ENCODE measurements at regions not wholly inside any gene's neighbourhood (a gene's known extent, or its start where the extent isn't known, plus 50 kb on each side); places are given as distances from the start of the nearest gene placed in this dataset.
"Not testable (repeated sequence)": the region's sequence is repeated elsewhere in the genome, so short reads cannot be mapped to it uniquely, and the experiment has no call there.

DNA sequence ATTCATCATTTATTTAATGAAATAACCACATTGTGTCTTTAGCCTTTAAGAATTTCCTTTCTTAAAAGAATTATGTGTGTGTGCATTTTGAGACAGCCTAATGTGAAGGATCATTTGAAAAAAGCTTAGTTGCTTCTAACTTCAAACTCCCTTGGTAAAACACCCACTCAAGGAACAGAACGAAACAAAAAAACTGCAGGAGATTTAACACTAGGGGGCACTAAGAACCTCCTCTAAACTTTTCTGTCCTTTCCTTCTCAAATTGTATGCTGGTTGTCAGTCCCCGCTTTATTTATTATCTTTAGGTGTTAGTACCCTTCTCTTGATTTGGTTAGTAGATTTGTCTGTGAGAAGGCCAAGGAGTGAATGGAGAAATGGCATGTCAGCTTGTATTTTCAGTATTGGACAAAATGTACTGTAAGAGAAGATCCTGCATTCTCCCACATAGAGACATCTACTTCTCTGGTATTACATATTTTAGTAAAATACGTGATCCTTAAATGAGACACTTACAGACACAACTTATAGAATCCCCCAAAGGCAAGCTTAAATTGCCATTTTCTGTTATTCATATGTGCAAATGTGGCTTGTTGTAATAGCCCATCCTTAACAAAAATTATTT, 229.7 kb downstream of the MRPS30 start:
- DNase-seq (ENCODE audit: insufficient read length, low spot score) (peak; percentile 10), FAIRE-seq (no peak)

- DNase-seq (ENCODE audit: insufficient read length, low spot score), result no peak
- no peak for FAIRE-seq
Observed at GRCh38 chr5:45042283-45042682, 233.5 kb downstream of the MRPS30 start.

- DNase-seq (ENCODE audit: insufficient read length, low spot score), result no peak
- FAIRE-seq, result no peak
Observed at GRCh38 chr5:45057564-45057963, 248.8 kb downstream of the MRPS30 start.

DNA sequence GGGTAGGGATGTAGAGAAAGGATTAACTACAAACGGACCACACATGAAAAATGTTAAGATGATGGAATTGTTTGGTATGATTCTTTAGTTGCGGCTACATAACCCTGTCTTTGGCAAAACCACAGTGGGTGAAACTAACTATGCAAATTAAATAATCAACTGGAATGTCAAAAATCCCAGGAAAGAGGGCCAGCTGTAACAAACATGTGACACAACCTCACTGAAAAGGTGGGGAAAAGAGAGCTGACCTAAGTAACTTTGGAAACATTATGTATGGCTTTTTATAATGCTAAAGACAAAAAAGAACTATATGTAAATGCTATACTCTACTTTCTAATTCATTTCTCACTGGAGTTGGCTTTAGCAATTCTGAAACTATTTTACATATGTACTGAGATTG, 252.0 kb downstream of the MRPS30 start:
- DNase-seq (ENCODE audit: insufficient read length, low spot score) (no peak), FAIRE-seq (no peak)

DNA sequence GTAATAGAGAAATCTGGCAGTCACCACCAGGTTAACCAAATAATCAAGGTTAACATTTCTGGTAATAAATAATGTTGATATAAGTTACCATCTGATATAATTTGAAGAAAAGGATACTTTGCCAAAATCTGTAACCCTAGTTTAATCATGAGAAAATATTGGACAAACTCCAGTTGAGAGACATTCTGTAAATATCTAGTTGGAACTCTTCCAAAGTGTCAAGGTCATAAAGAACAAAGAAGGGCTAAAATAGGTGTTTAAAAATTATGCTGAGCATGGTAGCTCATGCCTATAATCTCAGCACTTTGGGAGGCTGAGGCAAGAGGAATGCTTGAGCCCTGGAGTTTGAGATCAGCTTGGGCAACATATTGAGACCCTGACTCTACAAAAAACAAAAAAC, 253.3 kb downstream of the MRPS30 start:
- no peak for FAIRE-seq
- no peak for DNase-seq (ENCODE audit: insufficient read length, low spot score)

DNA sequence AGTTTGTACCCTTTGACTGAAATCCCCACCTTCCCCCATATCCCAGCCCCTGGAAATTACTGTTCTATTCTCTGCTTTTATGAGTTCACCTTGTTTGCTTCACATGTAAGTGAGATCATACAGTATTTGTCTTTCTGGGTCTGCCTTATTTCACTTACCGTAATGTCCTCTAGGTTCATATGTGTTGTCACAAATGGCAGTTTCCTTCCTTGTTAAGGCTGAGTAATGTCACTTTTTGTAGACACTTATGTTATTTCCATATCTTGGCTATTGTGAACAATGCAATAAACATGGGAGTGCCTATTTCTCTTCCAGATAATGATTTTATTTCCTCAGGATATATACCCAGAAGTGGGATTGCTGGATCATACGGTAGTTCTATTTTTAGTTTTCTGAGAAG, 272.3 kb downstream of the MRPS30 start:
- peak; percentile 48 for FAIRE-seq
- DNase-seq (ENCODE audit: insufficient read length, low spot score), result no peak

DNA sequence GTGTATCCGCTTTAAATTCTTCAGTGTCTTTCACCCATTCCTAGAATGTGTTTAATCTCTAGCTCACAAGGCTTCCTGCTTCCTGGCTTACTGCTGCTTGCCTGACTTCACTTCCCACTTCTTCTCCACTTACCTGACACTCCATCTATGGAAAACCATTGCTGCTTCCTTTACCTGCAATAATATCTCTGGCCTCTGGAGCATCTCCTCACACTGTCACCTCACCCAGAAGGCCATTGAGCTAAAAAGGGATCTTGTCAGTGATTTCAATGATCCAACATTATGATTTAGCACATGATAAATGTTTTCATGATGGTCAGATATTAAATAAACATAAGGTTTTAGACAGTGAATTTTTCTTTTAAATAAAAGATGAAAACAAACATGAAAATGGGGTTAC, 281.1 kb downstream of the MRPS30 start:
- FAIRE-seq (no peak), DNase-seq (ENCODE audit: insufficient read length, low spot score) (no peak)

DNA sequence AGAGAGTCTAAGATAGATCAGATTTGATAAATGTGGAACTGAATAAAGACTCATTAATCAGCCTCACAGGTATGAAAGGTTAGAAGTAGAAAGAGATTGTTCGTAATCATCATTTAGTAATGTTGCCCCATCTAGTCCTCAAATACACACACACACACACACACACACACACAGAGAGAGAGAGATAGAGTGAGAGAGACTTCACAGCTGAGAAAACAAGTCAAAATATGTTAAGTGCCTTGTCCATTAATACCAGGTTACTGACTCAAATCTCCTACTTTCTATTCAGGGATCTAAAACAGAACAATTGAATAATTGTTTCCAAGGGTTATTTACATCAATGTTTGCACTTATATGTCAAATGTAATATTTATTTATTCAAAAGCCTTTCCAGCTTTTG, 284.6 kb downstream of the MRPS30 start:
- FAIRE-seq, result no peak
- no peak for DNase-seq (ENCODE audit: insufficient read length, low spot score)

DNA sequence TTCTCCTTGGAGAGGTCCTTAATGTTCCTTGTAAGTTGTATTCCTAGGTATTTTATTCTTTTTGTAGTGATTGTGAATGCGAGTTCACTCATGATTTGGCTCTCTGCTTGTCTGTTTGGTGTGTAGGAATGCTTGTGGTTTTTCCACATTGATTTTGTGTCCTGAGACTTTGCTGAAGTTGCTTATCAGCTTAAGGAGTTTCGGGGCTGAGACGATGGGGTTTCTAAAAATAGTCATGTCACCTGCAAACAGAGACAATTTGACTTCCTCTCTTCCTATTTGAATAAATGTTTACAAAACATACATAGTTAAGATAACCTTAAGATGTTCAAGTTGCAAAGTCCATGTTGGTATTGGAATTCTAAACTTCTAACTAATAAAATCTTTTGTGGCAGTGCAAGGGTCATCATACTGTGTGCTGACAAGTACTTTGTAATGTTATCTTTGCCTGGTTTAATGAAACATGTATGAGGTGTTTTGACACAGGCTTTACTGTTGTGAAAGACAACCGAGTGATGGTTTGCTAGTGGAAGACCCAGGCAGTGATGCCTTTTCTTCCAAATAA, 286.2 kb downstream of the MRPS30 start:
- DNase-seq (ENCODE audit: insufficient read length, low spot score), result no peak
- FAIRE-seq, result no peak

DNA sequence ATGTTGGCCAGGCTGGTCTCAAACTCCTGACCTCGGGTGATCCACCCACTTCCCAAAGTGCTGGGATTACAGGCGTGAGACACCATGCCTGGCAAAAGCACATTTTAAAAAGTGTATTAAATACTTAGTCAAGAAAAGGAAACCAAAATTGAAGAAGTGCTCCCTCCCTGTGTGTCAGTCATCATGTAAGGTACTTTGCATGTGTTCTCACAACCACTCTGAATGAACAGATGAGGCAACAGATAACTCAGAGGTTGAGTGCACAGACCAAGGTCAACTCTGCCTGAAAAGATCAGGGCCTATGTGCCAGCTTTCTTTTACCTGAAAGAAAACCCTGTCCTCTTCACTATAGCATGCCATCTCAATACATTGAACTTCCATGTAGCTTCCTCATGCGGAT, 289.7 kb downstream of the MRPS30 start:
- DNase-seq (ENCODE audit: insufficient read length, low spot score), result no peak
- no peak for FAIRE-seq

- no peak for DNase-seq (ENCODE audit: insufficient read length, low spot score)
- no peak for FAIRE-seq
Observed at GRCh38 chr5:45101146-45101545, 292.4 kb downstream of the MRPS30 start.

DNA sequence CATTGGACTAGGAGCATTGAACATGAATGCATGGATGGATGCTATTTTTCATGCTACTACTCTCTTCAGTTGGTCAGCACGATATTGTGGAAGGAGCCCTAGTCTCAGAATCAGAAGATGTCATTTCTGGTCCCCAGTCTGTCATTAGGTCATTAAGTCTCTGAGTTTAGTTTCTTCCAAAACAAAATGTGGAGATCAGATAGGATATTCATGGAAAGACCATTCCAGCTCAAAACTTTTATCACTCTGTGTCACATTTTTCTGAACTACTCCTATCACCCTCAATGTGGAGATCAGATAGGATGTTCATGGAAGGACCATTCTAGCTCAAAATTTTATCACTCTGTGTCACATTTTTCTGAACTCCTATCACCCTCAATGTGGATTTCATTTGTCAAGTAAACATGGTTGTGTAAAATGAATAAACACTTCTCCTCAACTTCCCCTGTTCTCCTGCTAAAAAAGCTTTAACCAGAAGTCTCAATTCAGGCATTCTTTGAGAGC, 296.8 kb downstream of the MRPS30 start:
- no peak for DNase-seq (ENCODE audit: insufficient read length, low spot score)
- no peak for FAIRE-seq

DNA sequence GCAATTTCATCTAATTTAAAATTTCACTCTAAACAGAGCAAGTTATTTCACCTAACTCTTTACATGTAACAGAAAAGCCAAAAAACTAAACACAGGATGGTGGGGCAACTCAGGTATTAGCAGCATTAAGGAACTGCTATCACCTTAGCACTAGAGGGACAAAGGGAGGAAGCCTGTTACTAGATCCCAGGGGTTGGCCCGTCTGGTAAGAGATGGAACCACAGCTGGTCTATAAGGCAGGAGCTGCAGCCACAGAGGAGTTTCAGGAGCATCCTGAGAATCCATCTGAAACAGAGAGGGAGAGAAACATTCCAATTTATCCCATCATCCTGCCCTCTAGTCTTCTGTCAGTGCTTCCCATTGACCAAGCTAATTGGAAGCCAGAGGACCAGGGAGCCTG, 300.3 kb downstream of the MRPS30 start:
- DNase-seq (ENCODE audit: insufficient read length, low spot score), result no peak
- no peak for FAIRE-seq

DNA sequence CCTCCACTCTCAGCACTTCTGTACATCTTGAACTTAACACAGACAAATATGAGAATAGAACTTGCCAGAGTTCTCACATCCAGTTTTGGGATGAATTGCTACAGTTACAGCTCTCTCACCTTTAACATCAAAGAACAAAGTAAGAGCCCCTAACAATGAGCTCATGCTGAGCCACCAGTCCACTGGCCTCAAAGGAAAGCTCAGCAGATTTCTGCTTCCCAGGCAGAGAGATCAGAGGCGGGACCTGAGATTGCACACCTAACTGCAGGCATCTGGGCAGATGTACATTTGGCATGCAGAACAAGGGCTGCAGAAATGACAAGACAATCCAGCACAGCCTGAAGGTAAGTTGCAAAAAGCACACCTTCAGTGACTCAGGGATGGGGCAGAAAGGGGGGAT, 300.9 kb downstream of the MRPS30 start:
- FAIRE-seq, result no peak

GRCh38 chr5:45110399-45110798, 301.7 kb downstream of the MRPS30 start:
- no peak for DNase-seq (ENCODE audit: insufficient read length, low spot score)
- FAIRE-seq, result no peak

More for the DNA sequence above, 300.9 kb downstream of the MRPS30 start:
- DNase-seq (ENCODE audit: insufficient read length, low spot score), result no peak

DNA sequence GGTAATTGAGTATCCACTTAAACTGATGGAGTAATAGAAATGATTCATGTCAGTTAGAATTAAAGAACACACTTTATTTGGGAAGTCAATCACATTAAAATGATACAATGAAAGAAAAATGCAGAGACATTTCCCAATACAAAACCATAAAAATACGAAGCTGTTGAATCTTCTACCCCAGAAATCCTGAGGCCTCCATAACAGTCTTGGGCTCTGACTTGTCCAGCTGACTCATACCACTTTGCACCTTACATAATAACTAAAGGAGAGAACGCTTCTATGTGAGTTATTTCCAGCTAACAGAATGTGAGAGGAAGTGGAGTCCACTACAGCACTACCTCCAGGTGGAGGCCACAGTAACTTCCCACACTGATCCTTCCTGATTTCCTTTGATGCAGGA, 305.0 kb downstream of the MRPS30 start:
- DNase-seq (ENCODE audit: insufficient read length, low spot score) (no peak), FAIRE-seq (no peak)

- DNase-seq (ENCODE audit: insufficient read length, low spot score) (no peak), FAIRE-seq (no peak)
Observed at GRCh38 chr5:45132972-45133371, 324.2 kb downstream of the MRPS30 start.

DNA sequence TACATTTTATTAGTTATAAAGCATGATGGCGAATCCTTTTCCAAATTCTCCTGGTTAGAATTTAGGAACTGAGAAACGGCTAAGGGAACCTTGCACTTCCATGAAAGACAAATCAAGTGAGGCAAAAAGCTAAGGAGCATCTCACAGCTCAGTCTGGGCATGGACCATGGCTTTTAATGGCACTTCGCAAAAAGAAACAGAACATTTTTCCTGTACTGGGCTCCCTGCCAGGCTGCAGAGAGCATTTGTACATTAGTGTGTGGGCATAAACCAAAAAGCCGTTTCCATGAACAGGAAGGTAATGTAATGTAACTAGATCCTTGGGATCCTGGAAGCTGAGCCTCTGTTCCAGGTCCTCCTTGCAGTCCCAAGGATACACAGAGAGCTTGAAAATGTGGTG, 354.2 kb downstream of the MRPS30 start:
- no peak for DNase-seq (ENCODE audit: insufficient read length, low spot score)

GRCh38 chr5:45171563-45171962, 362.8 kb downstream of the MRPS30 start:
- DNase-seq (ENCODE audit: insufficient read length, low spot score) (no peak), FAIRE-seq (no peak)

More for the DNA sequence above, 354.2 kb downstream of the MRPS30 start:
- no peak for FAIRE-seq

DNA sequence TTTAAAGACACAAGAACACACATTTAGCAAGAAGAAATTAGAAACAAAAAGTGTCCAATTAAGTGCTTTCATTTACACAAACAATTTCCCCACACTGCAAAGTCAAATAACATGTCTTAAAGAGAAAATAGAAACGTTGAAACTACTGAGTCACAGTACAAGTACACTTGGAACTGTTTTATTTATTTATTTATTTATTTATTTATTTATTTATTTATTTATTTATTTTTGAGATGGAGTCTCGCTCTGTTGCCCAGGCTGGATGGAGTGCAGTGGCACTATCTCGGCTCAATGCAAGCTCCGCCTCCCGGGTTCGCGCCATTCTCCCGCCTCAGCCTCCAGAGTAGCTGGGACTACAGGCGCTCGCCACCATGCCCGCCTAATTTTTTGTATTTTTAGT, 363.9 kb downstream of the MRPS30 start:
- FAIRE-seq, result not testable (repeated sequence)

DNA sequence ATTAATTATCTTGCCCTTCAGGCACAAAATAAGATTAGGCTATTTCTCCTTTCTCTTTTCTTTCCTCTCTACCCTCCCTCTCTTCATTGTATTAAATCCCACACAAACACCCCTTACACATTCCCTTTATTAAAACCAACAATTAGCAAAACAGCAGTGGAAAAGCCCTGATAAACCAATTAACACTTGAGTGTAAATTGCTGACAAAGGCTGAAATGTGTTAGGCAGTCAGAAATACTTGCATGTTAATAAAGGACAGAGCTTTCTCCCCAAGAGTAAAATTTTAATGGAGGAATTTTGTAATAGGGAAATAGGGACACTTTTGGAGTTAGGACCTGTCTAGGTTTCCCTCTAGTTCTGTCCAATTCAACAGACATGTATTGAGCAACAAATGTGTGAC, 370.9 kb downstream of the MRPS30 start:
- FAIRE-seq, result no peak
- DNase-seq (ENCODE audit: insufficient read length, low spot score), result no peak

More for the DNA sequence above, 363.9 kb downstream of the MRPS30 start:
- DNase-seq (ENCODE audit: insufficient read length, low spot score), result not testable (repeated sequence)

DNA sequence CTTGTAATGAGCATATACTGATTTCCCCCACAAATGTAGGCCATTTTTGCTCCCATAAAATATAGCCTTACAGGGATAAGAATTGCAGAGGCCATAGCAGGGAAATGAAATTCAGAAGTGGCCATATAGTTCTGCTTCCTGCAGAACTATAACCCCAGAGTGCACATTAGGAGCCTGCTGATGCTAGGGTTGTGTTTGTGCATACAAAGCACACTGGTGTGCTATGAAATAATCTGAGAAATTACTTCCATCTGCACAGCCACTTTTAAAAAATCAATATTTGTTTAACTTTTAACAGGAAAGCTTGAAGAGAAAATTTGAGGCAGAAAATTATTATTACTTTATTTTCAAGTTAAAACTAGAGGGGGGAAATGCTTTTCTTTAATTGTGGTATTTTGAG, 380.3 kb downstream of the MRPS30 start:
- FAIRE-seq, result no peak
- DNase-seq (ENCODE audit: insufficient read length, low spot score), result no peak

GRCh38 chr5:45189481-45189880, 380.7 kb downstream of the MRPS30 start:
- DNase-seq (ENCODE audit: insufficient read length, low spot score) (no peak), FAIRE-seq (no peak)
